ENCODE measurements at regions not wholly inside any gene's neighbourhood (a gene's known extent, or its start where the extent isn't known, plus 50 kb on each side); places are given as distances from the start of the nearest gene placed in this dataset.

GRCh38 chr6:21987501-21987957 is 309.3 kb downstream of the PRL start (continued):
- TF ChIP-seq PPARA (CRISPR knock-in tag; IDR thresholded peaks at IDR 0.05; ENCODE audit: borderline replicate concordance) (0 out of 2 replicates have a peak, but pooled peaks have one; percentile 47), TOX (CRISPR knock-in tag; IDR thresholded peaks at IDR 0.05; ENCODE audit: borderline replicate concordance) (peak; percentile 38; the same call in 1 of the 2 replicates), ZFP30 (CRISPR knock-in tag; IDR thresholded peaks at IDR 0.05) (no peak), ISL1 (CRISPR knock-in tag; IDR thresholded peaks at IDR 0.05) (peak; percentile 62), TCF4 (CRISPR knock-in tag; IDR thresholded peaks at IDR 0.05; ENCODE audit: borderline replicate concordance) (peak; percentile 58; the same call in 1 of the 2 replicates), TSHZ2 (CRISPR knock-in tag; IDR thresholded peaks at IDR 0.05) (peak; percentile 12; the same call in 1 of the 2 replicates), POU6F1 (CRISPR knock-in tag; IDR thresholded peaks at IDR 0.05; ENCODE audit: borderline replicate concordance, low read depth) (no peak), ZNF8 (CRISPR knock-in tag; IDR thresholded peaks at IDR 0.05) (peak; percentile 41; the same call in 1 of the 2 replicates)

GRCh38 chr6:21990577-21990976 is 306.3 kb downstream of the PRL start:
- TF ChIP-seq ZNF70 (CRISPR knock-in tag; IDR thresholded peaks at IDR 0.05) = no peak
- TF ChIP-seq CSDC2 (CRISPR knock-in tag; IDR thresholded peaks at IDR 0.05) = no peak
- TF ChIP-seq ARNTL (CRISPR knock-in tag; IDR thresholded peaks at IDR 0.05; ENCODE audit: borderline replicate concordance, low read depth) = no peak
- no peak for TF ChIP-seq ZNF8 (CRISPR knock-in tag; IDR thresholded peaks at IDR 0.05)
- TF ChIP-seq RARB (CRISPR knock-in tag; IDR thresholded peaks at IDR 0.05) = no peak
- TF ChIP-seq OSR1 (CRISPR knock-in tag; IDR thresholded peaks at IDR 0.05) = no peak
- no peak for TF ChIP-seq TOX (CRISPR knock-in tag; IDR thresholded peaks at IDR 0.05; ENCODE audit: borderline replicate concordance)
- no peak for TF ChIP-seq ZFP3 (CRISPR knock-in tag; IDR thresholded peaks at IDR 0.05)
- TF ChIP-seq CSRNP3 (CRISPR knock-in tag; IDR thresholded peaks at IDR 0.05) = no peak
- no peak for TF ChIP-seq ZFP30 (CRISPR knock-in tag; IDR thresholded peaks at IDR 0.05)
- TF ChIP-seq ISL1 (CRISPR knock-in tag; IDR thresholded peaks at IDR 0.05) = no peak
- no peak for TF ChIP-seq TCF4 (CRISPR knock-in tag; IDR thresholded peaks at IDR 0.05; ENCODE audit: borderline replicate concordance)

GRCh38 chr6:21992178-21992967 is 304.5 kb downstream of the PRL start:
- ATAC-seq = peak; percentile 71
- no peak for TF ChIP-seq TCF4 (CRISPR knock-in tag; IDR thresholded peaks at IDR 0.05; ENCODE audit: borderline replicate concordance)
- no peak for TF ChIP-seq ESRRG (CRISPR knock-in tag; IDR thresholded peaks at IDR 0.05)
- no peak for TF ChIP-seq ARNTL (CRISPR knock-in tag; IDR thresholded peaks at IDR 0.05; ENCODE audit: borderline replicate concordance, low read depth)
- no peak for TF ChIP-seq ZNF8 (CRISPR knock-in tag; IDR thresholded peaks at IDR 0.05)
- TF ChIP-seq ZNF565 (CRISPR knock-in tag; conservative IDR thresholded peaks at IDR 0.05; ENCODE audit: low read depth) = no peak
- TF ChIP-seq GLIS3 (CRISPR knock-in tag; IDR thresholded peaks at IDR 0.05) = no peak
- TF ChIP-seq TSHZ2 (CRISPR knock-in tag; IDR thresholded peaks at IDR 0.05) = no peak
- TF ChIP-seq PATZ1 (CRISPR knock-in tag; IDR thresholded peaks at IDR 0.05; ENCODE audit: borderline replicate concordance) = no peak
- no peak for TF ChIP-seq PPARA (CRISPR knock-in tag; IDR thresholded peaks at IDR 0.05; ENCODE audit: borderline replicate concordance)
- TF ChIP-seq BACH2 (CRISPR knock-in tag; IDR thresholded peaks at IDR 0.05; ENCODE audit: borderline replicate concordance) = no peak
- TF ChIP-seq CREB5 (CRISPR knock-in tag; IDR thresholded peaks at IDR 0.05; ENCODE audit: low read depth) = no peak
- no peak for TF ChIP-seq ZNF70 (CRISPR knock-in tag; IDR thresholded peaks at IDR 0.05)
- no peak for TF ChIP-seq ZFP30 (CRISPR knock-in tag; IDR thresholded peaks at IDR 0.05)
- no peak for TF ChIP-seq ZFP3 (CRISPR knock-in tag; IDR thresholded peaks at IDR 0.05)
- TF ChIP-seq CSRNP3 (CRISPR knock-in tag; IDR thresholded peaks at IDR 0.05) = no peak
- TF ChIP-seq TOX (CRISPR knock-in tag; IDR thresholded peaks at IDR 0.05; ENCODE audit: borderline replicate concordance) = no peak

More at GRCh38 chr6:21990577-21990976, 306.3 kb downstream of the PRL start:
- no peak for ATAC-seq
